Smooth muscle cell (in vitro differentiated cells): ENCODE measurements at regions not wholly inside any gene's neighbourhood (a gene's known extent, or its start where the extent isn't known, plus 50 kb on each side); places are given as distances from the start of the nearest gene placed in this dataset.
"Not testable (repeated sequence)": the region's sequence is repeated elsewhere in the genome, so short reads cannot be mapped to it uniquely, and the experiment has no call there.

Experiments used
- DNase-seq: peaks from one replicate; lab custom pipeline; 2025; ENCODE audit not compliant: unreplicated experiment; lab: John Stamatoyannopoulos, UW
- H2AFZ ChIP-seq: fragments of 200-600 bp; sonication (generic); 2 replicates; pipeline ENCODE4 v1.6.0; 2016; ENCODE audit warnings: antibody characterized with exemption, low read depth, mild to moderate bottlenecking
- H3F3A ChIP-seq: fragments of 200-600 bp; sonication (generic); 2 replicates; pipeline ENCODE4 v1.6.0; 2017; ENCODE audit warnings: antibody characterized with exemption, low read depth
- H3K27ac ChIP-seq: fragments of 200-600 bp; sonication (generic); 2 replicates; pipeline ENCODE4 v1.5.1; 2016; ENCODE audit warnings: low read depth, mild to moderate bottlenecking
- H3K27me3 ChIP-seq: fragments of 200-600 bp; sonication (generic); 2 replicates; pipeline ENCODE4 v1.6.1; 2016; ENCODE audit warnings: low read depth, mild to moderate bottlenecking
- H3K36me3 ChIP-seq: fragments of 200-600 bp; sonication (generic); 2 replicates; pipeline ENCODE4 v1.5.1; 2016; ENCODE audit warnings: low read depth
- H3K4me1 ChIP-seq: fragments of 200-600 bp; sonication (generic); 2 replicates; pipeline ENCODE4 v1.5.1; 2016; ENCODE audit warnings: low read depth
- H3K4me2 ChIP-seq: fragments of 200-600 bp; sonication (generic); 2 replicates; pipeline ENCODE4 v1.6.0; 2016; ENCODE audit warnings: mild to moderate bottlenecking
- H3K4me3 ChIP-seq: fragments of 200-600 bp; sonication (generic); 2 replicates; pipeline ENCODE4 v1.5.1; 2016; ENCODE audit warnings: mild to moderate bottlenecking
- H3K79me2 ChIP-seq: fragments of 200-600 bp; sonication (generic); 2 replicates; pipeline ENCODE4 v1.6.0; 2016; ENCODE audit warnings: low read depth, mild to moderate bottlenecking
- H3K9ac ChIP-seq: fragments of 200-600 bp; sonication (generic); 2 replicates; pipeline ENCODE4 v1.6.0; 2016; ENCODE audit warnings: low read depth
- H3K9me3 ChIP-seq: fragments of 200-600 bp; sonication (generic); replicated peaks from 2 replicates; pipeline ENCODE4 v1.5.1; 2016; ENCODE audit warnings: low read depth
- H4K20me1 ChIP-seq: fragments of 200-600 bp; sonication (generic); 2 replicates; pipeline ENCODE4 v1.6.0; 2016; ENCODE audit warnings: low read depth
- WGBS: methylation state at CpG from one replicate; pipeline ENCODE4 v1.1.7; 2016; ENCODE audit warnings: low lambda C conversion rate; 5-methylcytosine and 5-hydroxymethylcytosine counted together
- TF ChIP-seq, protein P1 (sequence below): fragments of 200-600 bp; sonication (generic); IDR thresholded peaks from 2 replicates; pipeline ENCODE4 v1.5.1; 2017; ENCODE audit warnings: borderline replicate concordance, mild to moderate bottlenecking, antibody characterized with exemption; ENCODE audit not compliant: insufficient read depth, poor library complexity, severe bottlenecking

GRCh38 chr5:50292735-50293394 lies 148.2 kb downstream of the EMB start:
- DNase-seq = no peak
- TF ChIP-seq, protein P1, sequence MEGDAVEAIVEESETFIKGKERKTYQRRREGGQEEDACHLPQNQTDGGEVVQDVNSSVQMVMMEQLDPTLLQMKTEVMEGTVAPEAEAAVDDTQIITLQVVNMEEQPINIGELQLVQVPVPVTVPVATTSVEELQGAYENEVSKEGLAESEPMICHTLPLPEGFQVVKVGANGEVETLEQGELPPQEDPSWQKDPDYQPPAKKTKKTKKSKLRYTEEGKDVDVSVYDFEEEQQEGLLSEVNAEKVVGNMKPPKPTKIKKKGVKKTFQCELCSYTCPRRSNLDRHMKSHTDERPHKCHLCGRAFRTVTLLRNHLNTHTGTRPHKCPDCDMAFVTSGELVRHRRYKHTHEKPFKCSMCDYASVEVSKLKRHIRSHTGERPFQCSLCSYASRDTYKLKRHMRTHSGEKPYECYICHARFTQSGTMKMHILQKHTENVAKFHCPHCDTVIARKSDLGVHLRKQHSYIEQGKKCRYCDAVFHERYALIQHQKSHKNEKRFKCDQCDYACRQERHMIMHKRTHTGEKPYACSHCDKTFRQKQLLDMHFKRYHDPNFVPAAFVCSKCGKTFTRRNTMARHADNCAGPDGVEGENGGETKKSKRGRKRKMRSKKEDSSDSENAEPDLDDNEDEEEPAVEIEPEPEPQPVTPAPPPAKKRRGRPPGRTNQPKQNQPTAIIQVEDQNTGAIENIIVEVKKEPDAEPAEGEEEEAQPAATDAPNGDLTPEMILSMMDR = no peak
- Histone ChIP-seq H4K20me1 (no peaks in the 10 kb centered on the region), H3K27ac (no peak overlapping the region), H3K9ac (no peak overlapping the region), H3K27me3 (no peaks in the 10 kb centered on the region), H2AFZ (no peak overlapping the region), H3K36me3 (no peaks in the 10 kb centered on the region), H3K79me2 (no peaks in the 10 kb centered on the region), H3K9me3 (peaks cover 3% of the 10 kb centered on the region), H3K4me3 (no peak overlapping the region), H3K4me1 (no peaks in the 10 kb centered on the region), H3K4me2 (no peak overlapping the region), H3F3A (no peaks in the 10 kb centered on the region)
- WGBS = 85% methylated on average over 9 of the region's 9 CpGs

DNA sequence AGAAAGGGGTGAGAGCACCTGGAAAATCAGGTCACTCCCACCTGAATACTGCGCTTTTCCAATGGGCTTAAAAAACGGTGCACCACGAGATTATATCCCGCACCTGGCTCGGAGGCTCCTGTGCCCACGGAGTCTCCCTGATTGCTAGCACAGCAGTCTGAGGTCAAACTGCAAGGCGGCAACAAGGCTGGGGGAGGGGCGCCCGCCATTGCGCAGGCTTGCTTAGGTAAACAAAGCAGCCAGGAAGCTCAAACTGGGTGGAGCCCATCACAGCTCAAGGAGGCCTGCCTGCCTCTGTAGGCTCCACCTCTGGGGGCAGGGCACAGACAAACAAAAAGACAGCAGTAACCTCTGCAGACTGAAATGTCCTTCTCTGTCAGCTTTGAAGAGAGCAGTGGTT lies 160.6 kb downstream of the EMB start:
- H3K27ac ChIP-seq, H3K9me3 ChIP-seq, H3K4me3 ChIP-seq, H3K9ac ChIP-seq, H3K4me2 ChIP-seq, H2AFZ ChIP-seq, H4K20me1 ChIP-seq, H3K36me3 ChIP-seq, H3F3A ChIP-seq, H3K79me2 ChIP-seq, H3K4me1 ChIP-seq, DNase-seq, H3K27me3 ChIP-seq: not testable (repeated sequence)
- WGBS = 72% methylated on average over 10 of the region's 10 CpGs
